ENCODE measurements at regions not wholly inside any gene's neighbourhood (a gene's known extent, or its start where the extent isn't known, plus 50 kb on each side); places are given as distances from the start of the nearest gene placed in this dataset.

DNA sequence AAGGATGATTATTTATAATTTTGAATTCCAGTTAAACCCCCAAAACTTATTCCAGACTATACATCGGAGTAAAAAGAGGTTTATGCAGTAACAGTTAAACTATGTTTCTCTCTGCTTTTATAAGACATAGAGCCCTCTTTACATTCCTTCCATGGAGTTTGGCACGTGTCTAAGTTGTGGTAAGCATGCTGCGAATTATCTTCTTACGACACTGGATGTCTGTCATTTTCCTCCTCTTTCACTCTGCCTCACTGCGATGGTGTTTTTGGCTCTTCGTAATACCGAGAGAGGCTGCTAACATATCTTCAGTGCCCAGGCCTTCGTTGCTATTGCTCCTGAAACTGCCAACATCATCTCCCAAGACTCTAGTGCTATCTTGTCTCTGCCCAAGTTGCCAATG lies 83.9 kb upstream of the TGFBR2 start:
- H3K27me3 ChIP-seq (replicated peaks in 1 of 4; ENCODE audit: control insufficient read depth in 3 of 4, extremely low read depth in 1 of 4, insufficient read depth in 3 of 4, low read length in 3 of 4), result no peaks in the 10 kb centered on the region
- no peak overlapping the region for H2BK20ac ChIP-seq (ENCODE audit: low read length)
- no peak overlapping the region for H3K4me2 ChIP-seq (ENCODE audit: insufficient read depth in 1 of 2, low read depth in 2 of 2, low read length in 2 of 2)
- H2BK12ac ChIP-seq (ENCODE audit: low read depth, low read length), result no peak overlapping the region
- H3K79me1 ChIP-seq (ENCODE audit: low read depth, low read length), result no peaks in the 10 kb centered on the region
- H3K9me3 ChIP-seq (ENCODE audit: insufficient read depth in 2 of 2, low read depth in 1 of 2, low read length in 1 of 2), result no peaks in the 10 kb centered on the region
- no peak for FAIRE-seq
- H3K27ac ChIP-seq (ENCODE audit: low read depth, low read length), result no peak overlapping the region
- H2AFZ ChIP-seq (ENCODE audit: low read length), result 0 out of 2 replicates have a peak overlapping the region, but pooled peaks have one; percentile 19
- no peak for TF ChIP-seq HDAC2 (IDR thresholded peaks at IDR 0.05; ENCODE audit: borderline replicate concordance in 1 of 2, low read depth in 2 of 2, low read length in 2 of 2)
- H3K56ac ChIP-seq (replicated peaks; ENCODE audit: insufficient read length, low read depth, low read length), result no peak overlapping the region
- H3K79me2 ChIP-seq (ENCODE audit: control insufficient read depth in 1 of 2, insufficient read depth in 2 of 2, low read length in 2 of 2), result no peaks in the 10 kb centered on the region
- H3K4ac ChIP-seq (replicated peaks; ENCODE audit: insufficient read length, low read depth, low read length), result no peak overlapping the region
- H2BK5ac ChIP-seq (ENCODE audit: low read depth, low read length), result no peak overlapping the region
- CTCF ChIA-PET (ENCODE audit: partially characterized antibody), result no interaction called here
- H4K8ac ChIP-seq (ENCODE audit: extremely low read depth, insufficient read depth, low read length), result no peak overlapping the region
- H2BK120ac ChIP-seq (replicated peaks; ENCODE audit: low read depth, low read length), result no peak overlapping the region
- no peaks in the 10 kb centered on the region for H3K36me3 ChIP-seq (ENCODE audit: control insufficient read depth in 2 of 4, insufficient read depth in 4 of 4, low read length in 3 of 4)
- H3K23me2 ChIP-seq (ENCODE audit: low read depth, low read length), result no peaks in the 10 kb centered on the region
- no peaks in the 10 kb centered on the region for H4K20me1 ChIP-seq (replicated peaks in 1 of 2; ENCODE audit: control insufficient read depth in 1 of 2, insufficient read depth in 2 of 2, low read length in 2 of 2)
- 93% methylated on average over 8 of the region's 8 CpGs; no CpG with 5 or more reads in 1 of the 2 experiments for WGBS, 2 experiments (ENCODE audit: extremely low coverage in 1 of 2, insufficient coverage in 1 of 2, insufficient read length in 1 of 2, insufficient replicate concordance in 2 of 2, low coverage in 1 of 2, low lambda C conversion rate in 2 of 2, missing lambda C conversion rate in 1 of 2)
- DNase-seq (ENCODE audit: low read depth in 1 of 2, low spot score in 2 of 2), result no peak
- H3K18ac ChIP-seq (ENCODE audit: extremely low read depth, low read length), result no peak overlapping the region
- no peak overlapping the region for H3K4me3 ChIP-seq (ENCODE audit: extremely low read depth in 1 of 4, insufficient read depth in 2 of 4, low read depth in 3 of 4, low read length in 4 of 4)
- H3K4me1 ChIP-seq (replicated peaks in 1 of 4; ENCODE audit: control insufficient read depth in 3 of 4, insufficient read depth in 4 of 4, low read length in 3 of 4), result no peaks in the 10 kb centered on the region
- no peak overlapping the region for H2AK5ac ChIP-seq (ENCODE audit: low read depth, low read length)
- no peak overlapping the region for H3K9ac ChIP-seq (replicated peaks in 1 of 4; ENCODE audit: extremely low read depth in 1 of 4, low read depth in 3 of 4, low read length in 3 of 4)
- H3K23ac ChIP-seq (ENCODE audit: insufficient read length), result no peak overlapping the region
- H3K14ac ChIP-seq (ENCODE audit: insufficient read length), result no peak overlapping the region
- POLR2A ChIA-PET (ENCODE audit: partially characterized antibody), result no interaction called here
- no peak overlapping the region for H4K91ac ChIP-seq (replicated peaks; ENCODE audit: insufficient read length, low read length)
- H2BK15ac ChIP-seq (ENCODE audit: low read length), result no peak overlapping the region
- H4K5ac ChIP-seq (ENCODE audit: insufficient read length, low read depth, low read length), result no peak overlapping the region
